NCI-H1694 (cell line): ENCODE measurements at regions not wholly inside any gene's neighbourhood (a gene's known extent, or its start where the extent isn't known, plus 50 kb on each side); places are given as distances from the start of the nearest gene placed in this dataset.
"Not testable (repeated sequence)": the region's sequence is repeated elsewhere in the genome, so short reads cannot be mapped to it uniquely, and the experiment has no call there.

Experiments used
- DNase-seq: peaks from one replicate; lab custom pipeline; 2025; lab: John Stamatoyannopoulos, UW

DNA sequence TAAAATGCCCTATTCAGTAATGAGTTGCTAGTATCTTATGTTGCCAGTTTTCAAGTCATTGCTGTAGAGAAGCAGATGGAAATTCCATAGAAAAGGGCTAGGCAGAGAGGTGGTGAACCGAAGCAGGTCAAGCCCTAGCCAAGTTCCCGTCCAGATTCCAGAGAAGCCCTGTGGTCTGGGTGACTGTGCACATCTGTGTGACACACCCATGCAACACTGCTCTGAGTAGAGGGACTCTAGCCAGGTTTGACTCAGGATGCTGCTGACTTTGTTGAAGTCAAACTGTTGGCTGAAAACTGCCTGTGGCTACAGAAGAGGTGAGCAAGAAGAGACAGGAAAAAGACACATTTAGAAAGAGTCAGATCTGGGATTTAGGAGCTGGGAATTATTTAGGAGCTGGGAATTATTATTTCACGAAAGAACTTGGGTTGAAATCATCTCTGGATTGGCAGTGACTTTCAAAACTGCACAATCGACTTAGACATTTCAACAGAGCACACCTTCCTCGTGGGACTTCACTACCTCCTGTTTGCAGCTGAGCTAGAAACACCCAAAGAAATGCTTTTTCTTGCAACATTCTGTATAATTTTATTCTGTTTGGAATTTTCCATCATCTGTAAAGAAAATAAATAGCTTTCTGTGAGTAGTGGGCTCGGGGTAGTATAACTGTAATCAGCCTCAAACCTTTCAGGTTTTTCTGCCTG, 149.1 kb upstream of the PRKCQ start:
- DNase-seq: no peak

DNA sequence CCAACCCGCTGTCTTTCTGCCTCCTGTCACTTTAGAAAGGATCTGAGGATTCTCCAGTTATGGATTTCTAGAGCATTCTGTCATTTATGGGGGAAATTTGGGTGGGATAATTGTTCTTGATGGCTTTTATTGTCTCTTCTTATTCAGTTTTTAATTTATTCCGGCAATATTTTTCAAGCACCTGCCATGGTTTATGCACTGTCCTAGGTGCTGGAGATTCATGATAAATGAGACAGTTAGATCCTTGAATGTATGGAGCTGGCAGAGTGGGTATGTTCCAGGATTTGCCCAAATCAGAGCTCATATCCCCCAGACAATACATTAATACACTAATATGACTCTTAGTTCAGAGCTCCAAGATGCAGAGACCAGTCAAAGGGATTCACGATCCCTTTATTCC, 146.8 kb upstream of the PRKCQ start:
- no peak for DNase-seq

DNA sequence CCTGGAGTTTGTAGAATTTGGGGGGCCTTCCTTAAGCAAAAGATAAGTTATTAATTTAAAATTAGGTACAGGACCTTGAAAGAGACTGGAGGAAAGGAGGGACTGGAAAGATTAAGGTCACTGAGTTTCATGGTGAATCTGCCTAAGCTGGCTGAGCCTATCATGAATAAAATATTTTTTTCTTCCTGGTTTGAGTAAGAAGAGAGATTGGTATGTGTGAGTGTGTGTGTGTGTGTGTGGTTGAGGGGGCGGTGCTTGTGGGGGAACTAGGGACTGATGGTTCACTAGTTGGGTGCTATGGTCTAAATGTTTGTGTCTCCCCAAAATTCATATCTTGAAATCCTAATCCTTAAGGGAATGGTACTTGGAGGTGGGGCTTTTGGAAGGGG, 142.5 kb upstream of the PRKCQ start:
- DNase-seq: no peak

GRCh38 chr10:6721964-6722615, 142.0 kb upstream of the PRKCQ start:
- DNase-seq: no peak

GRCh38 chr10:6721480-6721879, 141.4 kb upstream of the PRKCQ start:
- no peak for DNase-seq

DNA sequence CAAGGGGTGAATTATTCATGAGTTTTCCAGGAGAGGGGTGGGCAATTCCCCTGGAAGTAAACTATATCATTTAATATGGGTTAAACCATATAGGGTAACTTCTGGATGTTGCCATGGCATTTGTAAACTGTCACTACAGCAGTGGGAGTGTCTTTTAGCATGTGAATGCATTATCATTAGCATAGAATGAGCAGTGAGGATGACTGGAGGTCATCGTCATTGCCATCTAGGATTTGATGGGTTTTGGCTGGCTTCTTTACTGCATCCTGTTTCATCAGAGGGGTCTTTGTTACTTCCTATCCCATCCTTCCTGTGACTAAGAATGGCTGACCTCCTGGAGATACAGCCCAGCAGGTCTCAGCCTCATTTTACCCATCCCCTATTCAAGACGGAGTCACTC, 139.5 kb upstream of the PRKCQ start:
- no peak for DNase-seq

DNA sequence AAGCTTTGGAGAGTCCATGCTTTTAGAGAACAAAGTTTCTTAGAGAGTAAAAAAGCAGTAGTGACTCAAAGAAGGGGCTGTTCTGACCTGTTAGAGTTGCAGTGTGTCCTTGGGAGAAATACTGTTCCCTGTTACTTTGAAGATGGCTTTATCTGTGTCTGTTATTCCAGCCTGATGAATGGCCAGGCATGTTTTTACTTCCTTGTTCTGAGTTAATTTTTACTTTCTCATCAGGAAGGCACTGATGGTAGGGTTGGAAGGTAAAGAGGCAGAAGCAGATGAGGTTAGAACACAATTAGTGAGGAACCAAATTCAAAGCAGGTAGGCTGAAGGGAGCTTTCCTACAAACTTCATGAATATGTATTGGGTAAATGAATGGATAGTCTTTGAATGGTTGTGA, 138.5 kb upstream of the PRKCQ start:
- no peak for DNase-seq

GRCh38 chr10:6716516-6716915, 136.4 kb upstream of the PRKCQ start:
- no peak for DNase-seq

- no peak for DNase-seq
These were observed 133.6 kb upstream of the PRKCQ start for GRCh38 chr10:6713716-6714115.

DNA sequence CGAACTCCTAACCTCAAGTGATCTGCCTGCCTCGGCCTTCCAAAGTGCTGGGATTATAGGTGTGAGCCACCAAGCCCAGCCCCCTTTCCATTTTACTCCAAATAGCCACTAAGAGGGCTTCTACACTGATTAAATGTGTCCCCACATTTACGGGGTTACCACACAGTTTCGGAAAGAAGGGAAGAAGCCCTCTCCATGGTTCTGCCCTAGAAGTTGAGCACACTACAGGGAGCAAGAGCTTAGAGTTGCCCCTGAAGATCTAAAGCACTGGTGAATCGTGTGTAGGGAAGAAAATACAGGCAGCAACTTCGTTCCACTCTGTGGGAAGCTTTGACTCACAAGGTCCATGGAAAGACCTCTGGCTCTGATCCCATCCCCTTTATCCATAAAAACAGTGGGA, 133.0 kb upstream of the PRKCQ start:
- DNase-seq: no peak

- DNase-seq: no peak
These were observed 131.8 kb upstream of the PRKCQ start for GRCh38 chr10:6711881-6712280.

DNA sequence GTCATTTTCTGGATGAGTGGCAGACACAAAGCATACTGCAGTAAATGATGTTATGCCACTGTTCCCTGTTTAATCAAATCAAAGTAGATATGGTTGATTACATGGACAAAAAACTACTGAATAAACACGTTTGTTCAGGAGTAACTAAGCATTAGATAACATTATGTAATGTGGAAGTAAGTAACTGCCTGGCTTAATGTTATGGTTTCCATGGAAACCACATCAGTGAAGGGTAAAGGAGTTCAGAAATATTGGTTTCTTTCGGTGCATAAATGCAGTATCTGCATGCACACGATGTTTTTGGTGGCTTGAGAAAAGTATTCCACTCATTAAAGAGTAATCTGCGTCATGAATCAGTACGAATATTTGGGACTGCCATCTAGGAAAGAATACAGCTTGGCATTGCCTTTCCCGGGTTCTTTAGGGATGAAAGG, 131.3 kb upstream of the PRKCQ start:
- DNase-seq: no peak

DNA sequence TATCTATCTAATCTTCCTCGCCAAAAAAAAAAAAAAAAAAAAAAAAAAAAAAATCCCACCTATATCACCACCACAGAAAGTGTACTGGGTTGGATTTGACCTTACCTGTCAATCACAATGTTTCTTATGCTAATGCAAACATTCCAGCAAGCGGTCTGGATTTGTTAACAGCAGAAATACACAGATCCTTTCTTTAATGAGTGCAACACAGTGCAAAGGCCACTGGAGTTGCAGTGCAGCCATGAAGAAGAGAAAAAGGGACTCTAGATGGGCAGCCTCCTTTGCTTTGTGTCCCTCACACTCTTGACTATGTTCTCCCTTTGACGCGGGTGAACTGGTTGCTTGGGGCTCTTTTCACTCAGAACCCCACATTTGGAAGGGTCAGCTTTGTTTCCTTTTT, 127.3 kb upstream of the PRKCQ start:
- DNase-seq: no peak

DNA sequence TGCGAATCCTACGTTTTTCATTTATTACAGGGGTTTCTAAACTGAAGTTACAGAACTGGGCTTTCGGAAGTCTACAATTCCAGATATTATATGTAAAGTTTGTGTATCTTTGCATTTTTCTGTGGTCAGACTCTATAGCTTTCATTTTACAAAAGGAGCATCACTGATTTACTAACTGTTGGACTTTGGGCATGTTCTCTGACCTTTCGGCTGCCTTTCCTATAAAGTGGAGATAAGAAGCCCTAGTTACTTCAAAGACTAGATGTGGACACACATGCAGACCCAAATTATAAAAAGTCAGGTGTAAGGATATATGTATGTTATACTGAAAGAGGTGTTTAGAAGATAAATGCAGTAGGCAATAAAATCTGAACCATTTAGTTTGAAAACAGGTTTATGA, 126.6 kb upstream of the PRKCQ start:
- no peak for DNase-seq

DNA sequence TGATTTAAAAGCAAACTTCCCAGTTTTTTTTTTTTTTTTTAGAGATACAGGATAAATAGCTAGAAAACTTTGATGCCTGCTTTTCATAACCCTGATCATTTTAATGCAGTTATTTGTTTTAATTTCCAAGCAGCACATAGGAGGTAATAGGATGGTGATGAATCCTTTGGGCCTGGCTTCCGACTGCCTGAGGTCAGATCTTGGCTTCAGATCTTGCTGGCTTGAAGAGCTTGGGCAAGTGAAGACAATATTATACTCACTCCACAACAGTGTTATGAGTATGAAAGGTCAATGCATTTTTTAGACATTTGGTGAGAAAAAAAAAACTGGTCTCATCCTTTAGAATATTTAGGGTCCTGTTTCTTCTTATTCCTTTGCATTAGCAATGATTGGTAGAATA, 124.8 kb upstream of the PRKCQ start:
- DNase-seq: no peak

DNA sequence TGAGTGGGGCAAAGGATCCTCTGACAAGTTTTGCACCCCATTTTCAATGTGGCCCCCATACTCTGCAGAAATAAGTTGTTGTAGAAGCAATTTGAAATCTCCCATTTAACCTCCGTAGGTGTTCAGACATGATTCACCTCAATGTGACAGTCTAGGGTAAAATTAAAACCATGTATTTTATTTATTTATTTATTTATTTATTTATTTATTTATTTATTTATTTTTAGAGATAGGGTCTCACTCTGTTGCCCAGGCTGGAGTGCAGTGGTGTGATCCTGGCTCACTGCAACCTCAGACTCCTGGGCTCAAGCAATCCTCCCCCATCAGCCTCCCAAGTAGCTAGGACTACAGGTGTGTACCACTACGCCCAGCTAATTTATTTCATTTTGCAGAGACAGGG, 122.8 kb upstream of the PRKCQ start:
- not testable (repeated sequence) for DNase-seq

DNA sequence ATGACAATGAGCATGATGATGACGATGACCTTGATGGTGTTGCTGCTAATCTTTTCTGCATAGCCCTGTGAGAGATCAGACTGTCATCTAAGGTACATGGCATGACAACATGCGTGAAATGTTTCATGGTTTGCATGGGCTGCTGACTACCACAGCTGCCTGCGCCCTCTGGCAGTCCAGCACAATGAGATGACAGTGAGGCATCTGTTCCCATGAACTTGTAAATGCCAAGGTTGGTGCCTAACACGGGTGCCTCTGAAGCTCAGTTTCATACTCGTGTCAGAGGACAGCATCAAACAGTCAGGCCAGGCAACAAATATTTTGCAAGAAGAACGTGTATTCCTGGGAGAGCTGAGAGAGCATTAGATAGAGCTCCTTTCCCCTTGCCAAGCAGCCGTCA, 122.0 kb upstream of the PRKCQ start:
- no peak for DNase-seq

DNA sequence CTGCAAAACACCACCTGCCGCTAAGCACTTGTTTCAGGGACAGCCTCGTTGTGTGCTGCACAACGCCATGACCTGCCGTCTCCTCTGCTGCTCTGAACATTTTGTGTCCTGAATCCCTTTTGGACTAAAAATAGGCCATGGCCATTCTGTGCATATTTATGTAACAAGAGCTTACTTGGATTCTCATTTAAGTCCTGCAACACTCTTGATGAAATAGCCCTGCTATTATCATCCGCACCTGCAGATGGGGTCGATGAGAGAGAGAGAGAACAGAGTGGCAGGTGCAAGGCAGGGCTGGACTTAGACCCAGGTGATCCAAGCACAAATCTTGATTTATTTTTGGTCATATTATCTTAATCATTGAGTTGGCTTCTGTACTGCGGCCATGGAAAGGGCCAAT, 121.2 kb upstream of the PRKCQ start:
- no peak for DNase-seq

DNA sequence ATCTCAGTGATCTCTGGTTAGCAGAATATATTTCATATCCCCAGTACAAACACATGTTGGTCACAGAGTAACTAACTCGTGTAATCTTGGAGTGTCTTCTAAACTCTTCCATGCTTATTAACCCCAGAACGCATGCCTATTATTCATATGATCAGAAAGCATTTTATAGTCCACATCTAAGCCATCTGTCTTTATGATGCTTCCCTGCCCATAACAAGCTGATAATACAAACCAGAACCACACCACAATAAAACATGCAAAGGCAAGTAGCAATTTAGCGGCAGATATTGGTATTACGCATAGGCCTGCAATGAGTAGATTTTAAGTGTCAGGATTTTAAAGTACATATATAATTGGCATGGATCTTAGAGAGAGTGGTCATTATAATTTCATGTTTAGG, 120.0 kb upstream of the PRKCQ start:
- DNase-seq: no peak

DNA sequence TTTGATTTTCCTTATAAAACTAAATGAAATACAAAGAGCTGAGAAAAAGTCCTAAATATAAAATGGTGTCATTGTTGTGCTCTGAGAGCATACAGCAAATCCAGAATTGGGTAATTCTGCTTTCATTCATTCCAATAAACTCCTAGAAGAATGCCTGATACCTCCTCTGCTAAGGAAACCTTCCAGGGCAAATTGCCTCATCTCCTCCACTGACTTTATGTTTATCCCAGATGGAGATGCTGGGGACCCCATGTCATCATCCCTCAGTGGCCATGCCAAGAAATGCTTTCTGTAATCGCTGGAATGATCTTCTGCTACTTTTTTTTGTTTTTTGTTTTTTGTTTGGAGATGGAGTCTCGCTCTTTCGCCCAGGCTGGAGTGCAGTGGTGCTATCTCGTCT, 119.3 kb upstream of the PRKCQ start:
- no peak for DNase-seq

DNA sequence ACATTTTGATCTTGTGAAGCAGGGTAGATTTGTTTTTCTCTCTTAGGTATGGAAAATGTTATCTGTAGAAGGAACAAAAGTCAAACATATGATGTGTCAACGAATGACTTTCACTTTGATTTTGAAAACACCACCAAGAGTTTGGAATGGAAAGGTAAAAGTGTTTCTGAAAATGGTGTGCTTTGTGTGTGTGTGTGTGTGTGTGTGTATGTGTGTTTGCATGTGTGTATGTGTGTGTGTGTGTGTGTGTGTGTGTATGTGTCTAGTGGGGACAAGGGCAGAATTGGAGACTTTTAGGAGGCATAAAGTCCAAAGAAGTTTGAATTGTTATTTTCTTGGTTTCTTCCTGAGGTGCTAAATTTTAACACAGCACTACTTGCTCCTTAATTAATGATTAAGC, 115.4 kb upstream of the PRKCQ start:
- DNase-seq: no peak

- no peak for DNase-seq
These were observed 114.5 kb upstream of the PRKCQ start for GRCh38 chr10:6694447-6695140.

DNA sequence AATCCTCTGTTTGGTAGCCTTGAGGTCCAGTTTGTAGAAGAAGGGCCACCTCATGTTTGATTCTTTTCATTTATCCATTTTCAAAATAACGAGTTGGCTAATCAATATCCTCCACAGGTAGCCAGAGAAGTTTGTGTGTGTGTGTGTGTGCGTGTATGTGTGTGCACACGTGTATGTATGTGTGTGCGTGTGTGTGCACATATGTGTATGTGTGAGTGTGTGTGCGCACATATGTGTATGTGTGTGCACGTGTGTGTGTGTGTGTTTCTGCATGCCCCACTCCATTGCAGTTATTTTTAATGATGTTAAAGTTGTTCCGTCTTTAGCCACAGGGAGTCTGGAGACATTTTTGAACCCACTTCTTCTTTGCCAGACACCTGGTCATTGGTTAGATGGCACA, 112.8 kb upstream of the PRKCQ start:
- no peak for DNase-seq

- DNase-seq: no peak
These were observed 112.0 kb upstream of the PRKCQ start for GRCh38 chr10:6692103-6692502.
